ENCODE measurements at regions not wholly inside any gene's neighbourhood (a gene's known extent, or its start where the extent isn't known, plus 50 kb on each side); places are given as distances from the start of the nearest gene placed in this dataset.

DNA sequence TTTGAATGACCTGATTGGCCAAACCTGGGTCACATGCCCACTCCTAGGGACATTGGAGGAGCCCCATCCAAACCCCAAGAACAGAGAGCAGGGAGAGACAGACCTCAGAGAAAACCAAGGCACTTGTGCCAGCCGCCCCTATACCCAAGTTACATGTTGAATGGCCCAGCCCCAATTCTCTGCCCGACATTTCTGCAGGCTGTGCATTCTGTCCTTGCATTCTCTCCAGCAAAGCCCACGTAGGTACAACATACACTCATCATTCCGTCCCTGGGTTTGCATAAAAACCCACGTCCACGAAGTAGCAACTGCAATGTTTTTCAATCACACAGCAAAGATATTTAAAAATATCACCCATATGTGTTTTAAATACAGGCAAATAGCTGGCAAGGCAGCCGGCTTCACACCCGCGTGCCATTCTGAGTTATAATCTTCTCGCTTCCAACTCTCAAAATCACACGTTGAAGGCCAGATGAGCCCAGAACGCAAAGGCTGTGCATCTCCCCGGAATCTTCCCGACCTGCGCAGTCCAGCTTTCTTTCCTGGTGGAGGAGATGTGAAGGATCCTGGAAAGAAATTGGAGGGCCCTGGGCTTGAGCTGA lies 91.7 kb upstream of the MYL2 start:
- Histone ChIP-seq H3K9me3 (ENCODE audit: control insufficient read depth, insufficient read depth, low read length) (peaks cover 5% of the 10 kb centered on the region), H3K4me1 (ENCODE audit: insufficient read depth, low read length) (no peaks in the 10 kb centered on the region), H3K36me3 (ENCODE audit: insufficient read depth, low read length) (no peaks in the 10 kb centered on the region), H3K9ac (ENCODE audit: low read depth, low read length) (no peak overlapping the region)

DNA sequence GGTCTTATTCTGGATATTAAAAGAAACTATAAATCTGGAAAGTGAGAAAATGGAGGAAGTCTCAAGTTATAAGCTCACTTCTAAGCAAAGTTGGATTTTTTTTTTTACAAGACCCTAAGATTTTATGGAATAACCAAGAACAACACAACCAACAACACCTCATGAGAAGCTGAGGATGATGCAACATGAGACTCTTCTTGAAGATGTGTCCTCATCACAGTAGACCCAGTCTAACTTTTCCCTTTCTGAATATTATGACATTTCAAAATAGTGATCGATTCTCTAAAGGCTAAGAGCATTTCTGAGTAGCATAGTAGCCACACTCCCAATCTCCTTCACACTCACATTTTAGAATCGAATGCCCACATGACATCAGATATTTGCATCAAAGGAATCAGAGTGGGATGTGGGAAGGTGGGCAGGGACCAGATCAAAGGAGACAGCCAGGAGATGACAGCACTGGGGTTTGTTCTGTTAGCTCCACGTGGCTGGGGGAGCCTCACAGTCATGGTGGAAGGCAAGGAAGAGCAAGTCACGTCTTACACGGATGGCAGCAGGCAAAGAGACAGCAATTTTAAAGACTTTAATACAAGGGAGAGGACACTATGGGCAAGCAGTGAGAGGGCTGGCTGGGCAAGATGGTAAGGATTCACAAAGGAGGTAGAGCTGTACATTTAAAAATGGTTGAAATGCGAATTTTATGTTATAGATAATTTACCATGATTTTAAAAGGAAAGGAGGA lies 90.7 kb upstream of the MYL2 start:
- no peak overlapping the region for H3K9ac ChIP-seq (ENCODE audit: low read depth, low read length)
- no peaks in the 10 kb centered on the region for H3K36me3 ChIP-seq (ENCODE audit: insufficient read depth, low read length)
- H3K9me3 ChIP-seq (ENCODE audit: control insufficient read depth, insufficient read depth, low read length) = peaks cover 5% of the 10 kb centered on the region
- H3K4me1 ChIP-seq (ENCODE audit: insufficient read depth, low read length) = no peaks in the 10 kb centered on the region

DNA sequence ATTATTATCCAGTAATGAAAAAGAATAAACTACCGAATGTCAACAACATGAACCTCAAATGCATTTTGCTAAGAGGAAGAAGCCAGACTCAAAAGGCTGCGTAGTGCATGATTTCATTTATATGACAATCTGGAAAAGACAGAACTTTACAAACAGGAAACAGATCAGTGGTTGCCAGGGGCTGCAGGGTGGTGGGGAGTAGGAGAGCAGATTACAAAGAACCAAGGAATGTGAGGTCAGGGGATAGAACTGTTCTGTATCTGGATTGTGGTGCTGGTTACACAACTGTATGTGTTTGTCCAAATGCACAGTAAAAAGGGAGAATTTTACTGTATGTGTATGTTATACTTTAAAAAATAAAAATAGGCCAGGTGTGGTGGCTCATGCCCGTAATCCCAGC lies 89.7 kb upstream of the MYL2 start:
- H3K9me3 ChIP-seq (ENCODE audit: control insufficient read depth, insufficient read depth, low read length) = peaks cover 5% of the 10 kb centered on the region
- H3K36me3 ChIP-seq (ENCODE audit: insufficient read depth, low read length) = no peaks in the 10 kb centered on the region
- H3K9ac ChIP-seq (ENCODE audit: low read depth, low read length) = no peak overlapping the region
- no peaks in the 10 kb centered on the region for H3K4me1 ChIP-seq (ENCODE audit: insufficient read depth, low read length)

DNA sequence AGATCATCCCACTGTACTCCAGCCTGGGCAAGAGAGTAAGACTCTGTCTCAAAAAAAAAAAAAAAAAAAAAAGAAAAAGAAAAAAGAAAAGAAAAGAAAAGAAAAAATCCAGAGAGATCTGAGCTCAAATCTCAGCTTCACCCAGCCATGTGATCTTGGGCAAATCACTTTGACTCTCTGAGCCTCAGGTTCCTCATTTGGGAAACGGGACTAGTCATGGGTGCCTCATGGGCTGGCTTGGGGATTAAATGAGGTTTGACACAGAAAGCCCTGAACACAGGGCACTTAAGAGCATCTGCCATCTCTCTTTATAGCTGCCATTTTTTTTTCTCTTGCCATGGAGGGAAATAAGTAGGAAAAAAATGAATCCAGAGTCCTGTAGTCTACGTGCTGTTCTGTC lies 86.2 kb upstream of the MYL2 start:
- H3K9me3 ChIP-seq (ENCODE audit: control insufficient read depth, insufficient read depth, low read length) = peaks cover 5% of the 10 kb centered on the region
- H3K4me1 ChIP-seq (ENCODE audit: insufficient read depth, low read length) = no peaks in the 10 kb centered on the region
- no peak overlapping the region for H3K9ac ChIP-seq (ENCODE audit: low read depth, low read length)
- H3K36me3 ChIP-seq (ENCODE audit: insufficient read depth, low read length) = no peaks in the 10 kb centered on the region

DNA sequence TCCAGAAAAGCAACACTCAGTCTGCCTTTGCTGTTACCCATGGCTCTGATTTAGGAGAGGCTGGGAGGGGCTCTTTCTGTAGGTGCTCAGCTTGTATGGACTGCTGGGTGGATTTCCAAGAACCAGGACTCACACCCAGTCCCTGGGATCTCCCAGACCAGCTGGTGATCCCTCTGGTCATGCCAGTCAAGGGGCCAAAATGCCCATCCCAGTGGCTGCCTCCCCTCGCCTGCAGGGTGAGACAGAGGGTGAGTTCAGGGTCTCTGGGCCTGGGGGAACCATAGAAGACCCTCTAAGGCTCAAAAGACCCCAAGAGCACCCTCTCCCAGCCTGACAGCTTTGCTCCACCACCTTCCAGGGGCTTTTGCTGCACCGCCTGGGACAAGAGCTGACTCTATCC lies 78.6 kb upstream of the MYL2 start:
- H3K36me3 ChIP-seq (ENCODE audit: insufficient read depth, low read length) = no peaks in the 10 kb centered on the region
- H3K9me3 ChIP-seq (ENCODE audit: control insufficient read depth, insufficient read depth, low read length) = peaks cover 3% of the 10 kb centered on the region; the same call in 1 of the 2 replicates
- H3K4me1 ChIP-seq (ENCODE audit: insufficient read depth, low read length) = no peaks in the 10 kb centered on the region
- no peak overlapping the region for H3K9ac ChIP-seq (ENCODE audit: low read depth, low read length)

DNA sequence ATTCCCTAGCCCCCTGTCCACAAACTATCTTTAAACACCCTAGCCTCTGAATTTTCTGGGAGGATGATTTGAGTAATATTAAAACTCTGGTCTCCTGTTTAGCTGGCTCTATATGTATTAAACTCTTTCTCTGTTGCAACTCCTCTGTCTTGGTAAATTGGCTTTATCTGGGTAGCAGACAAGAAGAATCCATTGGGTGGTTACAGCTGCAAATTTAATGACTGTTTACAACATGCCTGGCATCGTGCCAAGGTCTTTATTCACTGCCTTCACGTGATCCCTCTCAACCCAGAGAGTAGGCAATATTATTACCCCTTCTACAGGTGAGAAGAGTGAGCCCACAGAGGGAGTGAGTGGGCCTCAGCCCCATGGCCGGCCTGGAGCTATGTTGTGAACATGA lies 77.8 kb upstream of the MYL2 start:
- H3K36me3 ChIP-seq (ENCODE audit: insufficient read depth, low read length) = no peaks in the 10 kb centered on the region
- no peaks in the 10 kb centered on the region for H3K4me1 ChIP-seq (ENCODE audit: insufficient read depth, low read length)
- H3K9me3 ChIP-seq (ENCODE audit: control insufficient read depth, insufficient read depth, low read length) = peaks cover 3% of the 10 kb centered on the region; the same call in 1 of the 2 replicates
- H3K9ac ChIP-seq (ENCODE audit: low read depth, low read length) = no peak overlapping the region

DNA sequence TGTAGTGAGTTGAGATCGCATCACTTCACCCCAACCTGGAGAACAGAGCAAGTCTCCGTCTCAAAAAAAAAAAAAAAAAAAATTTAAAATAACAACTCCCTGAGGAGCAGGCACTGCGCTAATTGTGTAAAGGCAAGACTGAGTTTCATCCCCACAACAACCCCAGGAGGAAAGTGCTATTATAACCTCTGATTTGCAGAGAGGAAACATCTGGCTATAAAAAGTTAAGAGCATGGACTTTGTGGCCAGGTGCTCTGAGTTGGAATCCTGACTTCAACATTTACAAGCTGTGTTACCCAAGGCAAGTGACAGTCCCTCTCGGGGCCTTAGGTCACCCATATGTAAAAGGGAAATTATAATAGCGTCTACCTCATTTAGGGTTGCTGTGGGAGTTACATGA lies 76.0 kb upstream of the MYL2 start:
- Histone ChIP-seq H3K36me3 (ENCODE audit: insufficient read depth, low read length) (no peaks in the 10 kb centered on the region), H3K9ac (ENCODE audit: low read depth, low read length) (no peak overlapping the region), H3K4me1 (ENCODE audit: insufficient read depth, low read length) (no peaks in the 10 kb centered on the region), H3K9me3 (ENCODE audit: control insufficient read depth, insufficient read depth, low read length) (peaks cover 3% of the 10 kb centered on the region; the same call in 1 of the 2 replicates)

DNA sequence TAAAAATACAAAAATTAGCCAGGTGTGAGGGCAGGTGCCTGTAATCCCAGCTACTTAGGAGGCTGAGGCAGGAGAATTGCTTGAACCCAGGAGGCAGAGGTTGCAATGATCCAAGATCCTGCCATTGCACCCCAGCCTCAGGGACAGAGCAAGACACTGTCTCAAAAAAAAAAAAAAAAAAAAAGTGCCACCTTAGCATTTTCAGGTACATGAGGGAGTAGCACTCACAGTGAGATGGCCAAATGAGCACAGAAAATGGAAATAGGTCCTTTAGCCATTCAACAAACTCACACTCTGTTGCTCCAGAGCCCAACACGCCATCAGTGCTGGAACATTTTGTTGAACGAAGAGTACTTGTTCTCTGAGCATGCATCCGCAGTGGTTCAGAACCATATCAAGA lies 75.2 kb upstream of the MYL2 start:
- Histone ChIP-seq H3K4me1 (ENCODE audit: insufficient read depth, low read length) (no peaks in the 10 kb centered on the region), H3K36me3 (ENCODE audit: insufficient read depth, low read length) (no peaks in the 10 kb centered on the region), H3K9me3 (ENCODE audit: control insufficient read depth, insufficient read depth, low read length) (peaks cover 3% of the 10 kb centered on the region; the same call in 1 of the 2 replicates), H3K9ac (ENCODE audit: low read depth, low read length) (no peak overlapping the region)

DNA sequence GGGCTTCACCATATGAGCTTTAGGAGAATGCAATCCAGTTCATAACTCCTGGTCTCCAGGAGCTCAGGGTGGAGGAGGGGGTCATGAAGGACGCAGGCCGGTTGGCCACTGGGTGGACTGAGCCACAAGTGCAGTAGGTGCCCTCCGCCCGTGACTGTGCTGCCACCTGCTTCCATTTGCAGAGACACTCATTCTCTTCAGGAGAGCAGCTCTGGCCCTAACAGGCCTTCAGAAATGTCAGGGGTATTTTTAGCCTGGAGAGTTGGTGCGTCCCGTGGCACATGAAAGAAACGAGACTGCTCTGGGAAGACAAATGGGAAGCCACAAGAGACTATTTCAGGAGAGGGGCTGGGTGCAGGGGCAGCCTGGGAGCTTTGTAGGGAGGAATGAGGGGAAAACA lies 74.6 kb upstream of the MYL2 start:
- Histone ChIP-seq H3K9me3 (ENCODE audit: control insufficient read depth, insufficient read depth, low read length) (peaks cover 3% of the 10 kb centered on the region; the same call in 1 of the 2 replicates), H3K36me3 (ENCODE audit: insufficient read depth, low read length) (no peaks in the 10 kb centered on the region), H3K4me1 (ENCODE audit: insufficient read depth, low read length) (no peaks in the 10 kb centered on the region), H3K9ac (ENCODE audit: low read depth, low read length) (no peak overlapping the region)

DNA sequence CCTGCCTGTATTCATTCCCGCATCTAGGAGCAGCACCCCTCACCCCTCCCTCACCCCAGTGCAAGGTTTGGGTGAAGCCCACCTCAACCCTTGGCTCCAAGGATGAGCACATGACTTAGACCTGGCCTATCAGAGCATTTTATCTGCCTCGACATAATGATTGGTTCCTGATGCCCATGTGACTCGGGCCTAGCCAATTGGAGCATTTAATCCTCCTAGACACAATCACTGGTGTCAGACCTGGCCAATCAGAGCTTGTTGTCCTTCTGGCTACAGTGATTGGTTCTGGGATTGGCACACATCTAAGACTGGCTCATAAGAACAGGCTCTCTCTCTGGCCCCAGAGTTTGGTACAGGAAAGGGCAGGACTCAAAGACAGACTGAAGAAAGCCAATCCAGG lies 73.1 kb upstream of the MYL2 start:
- H3K36me3 ChIP-seq (ENCODE audit: insufficient read depth, low read length) = no peaks in the 10 kb centered on the region
- H3K4me1 ChIP-seq (ENCODE audit: insufficient read depth, low read length) = no peaks in the 10 kb centered on the region
- H3K9ac ChIP-seq (ENCODE audit: low read depth, low read length) = no peak overlapping the region
- H3K9me3 ChIP-seq (ENCODE audit: control insufficient read depth, insufficient read depth, low read length) = peaks cover 3% of the 10 kb centered on the region; the same call in 1 of the 2 replicates

DNA sequence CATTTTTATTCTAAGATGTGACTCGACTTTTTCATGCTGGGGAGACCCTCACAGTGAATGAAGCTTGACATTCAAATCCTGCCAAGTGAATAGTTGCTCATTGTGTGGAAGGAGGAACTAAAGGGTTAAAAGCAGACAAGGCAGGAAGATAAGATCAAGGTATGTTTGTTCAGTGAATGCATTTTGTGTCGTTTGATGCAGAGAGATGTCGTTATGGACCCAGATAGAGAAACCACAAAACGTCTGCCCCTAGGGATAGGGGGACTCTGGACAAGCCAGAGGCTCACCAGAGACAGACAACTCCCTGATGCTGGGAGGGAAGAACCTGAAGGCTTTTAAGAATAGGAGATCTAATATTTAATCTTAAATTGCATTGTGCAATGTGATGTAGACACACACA lies 72.5 kb upstream of the MYL2 start:
- peaks cover 3% of the 10 kb centered on the region; the same call in 1 of the 2 replicates for H3K9me3 ChIP-seq (ENCODE audit: control insufficient read depth, insufficient read depth, low read length)
- H3K4me1 ChIP-seq (ENCODE audit: insufficient read depth, low read length) = no peaks in the 10 kb centered on the region
- H3K9ac ChIP-seq (ENCODE audit: low read depth, low read length) = no peak overlapping the region
- H3K36me3 ChIP-seq (ENCODE audit: insufficient read depth, low read length) = no peaks in the 10 kb centered on the region

DNA sequence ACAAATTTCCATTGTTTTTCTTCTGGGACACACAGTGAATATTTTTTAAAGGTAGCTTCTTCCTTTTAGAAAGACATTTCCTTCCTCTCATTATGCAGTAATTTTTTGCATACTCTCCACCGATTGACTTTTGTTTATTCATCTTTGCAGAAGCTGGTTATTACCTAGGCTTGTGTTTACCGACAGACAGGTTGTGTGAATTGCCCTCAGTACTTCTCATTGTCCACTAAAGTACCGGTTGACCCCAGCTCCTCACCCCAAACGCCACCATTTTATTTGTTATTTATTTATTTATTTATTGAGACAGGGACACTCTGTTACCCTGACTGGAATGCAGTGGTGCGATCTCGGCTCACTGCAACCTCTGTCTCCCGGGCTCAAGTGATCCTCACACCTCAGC lies 63.4 kb upstream of the MYL2 start:
- no peak overlapping the region for H3K9ac ChIP-seq (ENCODE audit: low read depth, low read length)
- H3K4me1 ChIP-seq (ENCODE audit: insufficient read depth, low read length) = no peaks in the 10 kb centered on the region
- no peaks in the 10 kb centered on the region for H3K36me3 ChIP-seq (ENCODE audit: insufficient read depth, low read length)
- no peaks in the 10 kb centered on the region for H3K9me3 ChIP-seq (ENCODE audit: control insufficient read depth, insufficient read depth, low read length)

DNA sequence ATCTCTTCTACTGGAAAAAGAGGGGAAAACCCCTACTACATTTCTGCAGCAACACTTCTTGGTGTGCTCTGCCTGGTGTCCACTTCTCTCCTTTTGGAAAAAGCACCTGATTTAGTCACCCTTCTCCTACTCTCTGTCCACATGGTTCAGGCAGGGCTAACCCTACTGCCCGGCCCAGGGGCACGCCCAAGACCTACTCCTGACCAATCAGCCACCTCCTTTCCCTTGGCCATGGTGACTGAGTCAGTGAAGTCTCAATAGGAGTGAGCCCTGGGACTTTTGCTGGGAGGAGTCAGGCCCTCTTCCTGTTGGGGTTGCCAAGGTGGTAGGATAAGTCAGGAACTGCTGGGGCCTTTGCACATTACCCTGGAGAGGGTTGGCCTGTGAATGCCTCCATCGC lies 52.5 kb upstream of the MYL2 start:
- Histone ChIP-seq H3K9ac (ENCODE audit: low read depth, low read length) (no peak overlapping the region), H3K4me1 (ENCODE audit: insufficient read depth, low read length) (no peaks in the 10 kb centered on the region), H3K36me3 (ENCODE audit: insufficient read depth, low read length) (no peaks in the 10 kb centered on the region), H3K9me3 (ENCODE audit: control insufficient read depth, insufficient read depth, low read length) (peaks cover 4% of the 10 kb centered on the region; the same call in 1 of the 2 replicates)

DNA sequence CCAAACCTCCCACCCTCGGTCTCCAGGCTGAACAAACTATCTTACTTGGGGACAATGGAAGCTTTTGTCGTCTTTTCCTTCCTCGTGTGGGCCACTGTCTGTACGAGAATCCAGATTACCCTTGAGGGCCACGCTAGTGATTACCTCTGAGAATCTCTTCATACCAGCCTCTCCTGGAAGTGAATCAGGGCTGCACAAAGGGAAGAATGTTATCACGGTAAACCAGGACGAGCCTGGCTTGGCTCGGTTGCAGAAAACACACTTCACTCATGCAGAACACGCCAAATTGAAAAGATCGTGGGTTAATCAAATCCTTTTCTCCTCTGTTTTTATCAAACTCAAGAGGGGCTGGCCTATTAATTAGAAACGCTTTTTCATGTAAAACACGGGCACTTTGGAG lies 51.6 kb upstream of the MYL2 start:
- Histone ChIP-seq H3K36me3 (ENCODE audit: insufficient read depth, low read length) (no peaks in the 10 kb centered on the region), H3K4me1 (ENCODE audit: insufficient read depth, low read length) (no peaks in the 10 kb centered on the region), H3K9me3 (ENCODE audit: control insufficient read depth, insufficient read depth, low read length) (peaks cover 4% of the 10 kb centered on the region; the same call in 1 of the 2 replicates), H3K9ac (ENCODE audit: low read depth, low read length) (no peak overlapping the region)

DNA sequence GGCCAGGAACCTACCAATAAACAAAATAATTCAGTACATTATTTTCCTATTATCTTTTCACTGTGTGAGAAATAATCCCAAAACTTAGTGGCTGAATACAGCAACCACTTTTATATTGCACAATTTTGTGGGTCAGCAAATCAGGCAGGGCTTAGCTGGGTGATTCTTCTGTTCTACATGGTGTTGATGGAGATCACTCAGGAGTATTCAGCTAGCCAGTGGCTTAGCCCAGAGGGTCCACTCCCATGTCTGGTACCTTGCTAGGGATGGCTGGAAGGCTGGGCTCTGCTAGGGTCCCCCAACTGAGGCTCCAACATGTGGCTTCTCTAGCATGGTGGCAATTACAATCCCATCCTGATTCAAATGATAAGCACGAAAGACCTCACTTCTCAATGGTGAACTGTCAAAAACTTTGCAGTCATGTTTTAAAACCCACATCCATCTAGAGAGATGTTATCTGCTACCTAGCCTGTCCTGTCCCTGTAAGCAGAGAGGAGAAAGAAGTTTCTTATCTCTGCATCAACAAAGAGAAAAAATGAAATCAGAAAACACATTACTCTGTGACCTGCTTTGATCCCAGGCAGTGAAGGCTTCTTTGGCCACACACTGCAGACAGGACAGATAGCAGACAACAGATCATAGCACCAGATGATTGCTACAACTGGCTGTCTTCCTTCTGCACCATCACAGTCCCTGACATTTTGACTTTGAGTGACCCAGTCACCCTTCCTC lies 51.0 kb upstream of the MYL2 start:
- Histone ChIP-seq H3K36me3 (ENCODE audit: insufficient read depth, low read length) (no peaks in the 10 kb centered on the region), H3K9me3 (ENCODE audit: control insufficient read depth, insufficient read depth, low read length) (peaks cover 4% of the 10 kb centered on the region; the same call in 1 of the 2 replicates), H3K9ac (ENCODE audit: low read depth, low read length) (no peak overlapping the region), H3K4me1 (ENCODE audit: insufficient read depth, low read length) (no peaks in the 10 kb centered on the region)

Measured in ES-I3 (cell line).